ENCODE measurements at regions not wholly inside any gene's neighbourhood (a gene's known extent, or its start where the extent isn't known, plus 50 kb on each side); places are given as distances from the start of the nearest gene placed in this dataset.
"Not testable (repeated sequence)": the region's sequence is repeated elsewhere in the genome, so short reads cannot be mapped to it uniquely, and the experiment has no call there.

GRCh38 chr7:66413379-66414114 lies 208.4 kb downstream of the TPST1 start:
- peak; percentile 82 for DNase-seq

DNA sequence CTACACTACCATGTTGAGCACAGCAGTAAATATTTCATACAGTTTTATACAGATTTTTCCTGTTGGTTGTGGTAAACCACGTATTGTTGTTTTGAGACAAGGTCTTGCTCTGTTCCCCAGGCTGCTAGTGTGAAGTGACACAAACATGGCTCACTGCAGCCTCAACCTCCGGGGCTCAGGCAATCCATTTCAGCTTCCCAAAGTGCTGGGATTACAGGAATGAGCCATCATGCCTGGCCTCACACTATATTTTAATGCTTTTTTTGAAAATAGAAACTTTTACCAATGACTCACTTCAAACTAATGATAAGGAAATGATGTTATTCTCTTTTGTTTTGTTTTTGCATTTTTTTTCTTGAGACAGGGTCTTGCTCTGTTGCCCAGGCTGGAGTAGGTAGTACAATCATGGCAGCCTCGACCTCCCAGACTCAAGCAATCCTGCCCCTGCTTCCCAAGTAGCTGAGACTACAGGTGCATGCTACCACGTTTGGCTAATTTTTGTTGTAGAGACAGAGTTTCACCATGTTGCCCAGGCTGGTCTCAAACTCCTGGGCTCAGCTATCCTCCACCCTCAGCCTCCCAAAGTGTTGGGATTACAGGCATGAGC lies 210.6 kb downstream of the TPST1 start:
- no peak for DNase-seq

DNA sequence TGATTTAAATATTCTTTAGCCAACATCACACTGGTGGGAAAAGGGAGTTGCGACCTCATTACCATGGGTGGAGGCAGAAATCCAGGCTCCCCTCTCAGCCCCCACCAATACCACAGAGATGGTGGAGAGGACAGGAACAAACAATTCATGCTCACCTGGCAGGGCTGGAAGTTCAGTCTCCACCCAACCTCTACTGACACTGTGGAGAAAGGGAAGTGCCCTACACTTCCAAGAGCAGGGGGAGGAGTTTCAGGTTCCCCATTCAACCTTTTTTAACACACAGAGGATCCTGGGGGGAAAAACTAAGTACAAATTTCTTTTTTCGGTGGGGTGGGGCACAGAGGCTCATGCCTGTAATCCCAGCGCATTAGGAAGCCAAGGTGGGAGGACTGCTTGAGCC lies 210.1 kb upstream of the KCTD7 start:
- no peak for DNase-seq

GRCh38 chr7:66419210-66419609 lies 209.5 kb upstream of the KCTD7 start:
- no peak for DNase-seq

GRCh38 chr7:66421830-66422475 lies 206.7 kb upstream of the KCTD7 start:
- no peak for DNase-seq

- DNase-seq = no peak
Measured at GRCh38 chr7:66423729-66424128, 205.0 kb upstream of the KCTD7 start.

DNA sequence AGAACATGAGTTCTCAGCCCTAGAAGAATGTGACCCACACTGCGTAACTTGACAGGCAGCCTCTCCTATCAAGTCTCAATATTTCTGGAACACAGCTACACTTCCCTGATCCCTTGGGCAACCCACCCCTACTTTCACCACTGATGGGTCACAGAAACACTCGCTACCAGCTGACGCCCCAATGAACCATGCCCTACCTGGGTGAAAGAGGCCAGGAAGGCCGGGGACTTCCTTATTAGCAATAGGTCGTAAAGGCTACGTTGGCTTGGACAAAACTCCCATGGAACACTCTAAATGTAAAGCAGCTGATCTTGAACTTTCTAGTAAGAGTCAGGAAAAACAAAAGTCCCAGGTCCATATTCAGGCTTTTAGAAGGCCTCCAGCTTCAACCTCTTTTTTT lies 202.3 kb upstream of the KCTD7 start:
- no peak for DNase-seq

DNA sequence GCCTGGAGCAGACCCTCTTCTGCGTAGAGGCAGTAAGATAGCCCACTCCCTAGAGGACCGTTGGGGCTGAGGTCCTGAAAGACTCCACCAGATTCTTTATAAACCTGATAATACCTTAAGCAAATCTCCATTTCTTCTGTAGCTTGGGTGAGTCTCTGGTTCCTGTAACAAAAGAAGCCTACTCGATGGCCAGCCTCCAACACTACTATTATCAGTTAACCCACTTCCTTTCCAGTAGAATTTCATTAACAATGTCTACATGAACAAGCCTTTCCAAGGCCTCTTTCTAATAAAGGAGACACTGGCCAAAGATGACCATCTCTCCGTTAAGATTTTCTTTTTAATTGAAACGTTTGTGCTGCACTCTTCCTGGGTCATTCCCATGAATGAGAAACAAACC lies 201.7 kb upstream of the KCTD7 start:
- DNase-seq = no peak

GRCh38 chr7:66427956-66428355 lies 200.7 kb upstream of the KCTD7 start:
- DNase-seq = no peak

DNA sequence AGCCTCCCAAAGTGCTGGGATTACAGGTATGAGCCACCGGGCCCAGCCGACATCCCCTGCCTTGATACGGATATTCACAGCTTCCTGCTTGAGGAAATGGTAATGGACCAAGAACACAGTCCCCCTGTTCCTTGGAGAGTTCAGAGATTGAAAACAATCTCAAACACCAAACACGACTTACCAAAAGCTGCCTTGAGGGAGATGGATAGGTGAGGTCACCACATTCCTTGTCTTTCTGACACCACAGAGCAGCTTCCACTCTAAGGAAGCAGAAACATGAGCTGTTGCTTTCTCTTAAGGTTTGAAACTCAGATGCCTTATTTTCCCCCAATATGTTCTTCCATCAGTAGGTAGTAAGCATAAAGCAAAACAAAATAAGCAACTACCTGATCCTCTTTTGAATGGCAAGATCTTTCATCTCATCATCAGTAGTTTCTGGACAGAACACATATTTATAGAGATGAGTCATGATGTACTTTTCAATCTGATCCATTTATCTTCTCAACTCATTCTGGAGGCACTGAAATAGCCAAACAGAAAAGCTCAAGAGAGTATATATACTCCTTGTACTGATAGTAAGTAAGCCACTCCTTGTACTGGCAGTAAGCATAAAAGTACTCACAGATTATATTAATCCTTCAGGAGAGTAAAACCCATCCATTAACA lies 199.1 kb upstream of the KCTD7 start:
- no peak for DNase-seq

GRCh38 chr7:66430164-66430545 lies 198.5 kb upstream of the KCTD7 start:
- no peak for DNase-seq

DNA sequence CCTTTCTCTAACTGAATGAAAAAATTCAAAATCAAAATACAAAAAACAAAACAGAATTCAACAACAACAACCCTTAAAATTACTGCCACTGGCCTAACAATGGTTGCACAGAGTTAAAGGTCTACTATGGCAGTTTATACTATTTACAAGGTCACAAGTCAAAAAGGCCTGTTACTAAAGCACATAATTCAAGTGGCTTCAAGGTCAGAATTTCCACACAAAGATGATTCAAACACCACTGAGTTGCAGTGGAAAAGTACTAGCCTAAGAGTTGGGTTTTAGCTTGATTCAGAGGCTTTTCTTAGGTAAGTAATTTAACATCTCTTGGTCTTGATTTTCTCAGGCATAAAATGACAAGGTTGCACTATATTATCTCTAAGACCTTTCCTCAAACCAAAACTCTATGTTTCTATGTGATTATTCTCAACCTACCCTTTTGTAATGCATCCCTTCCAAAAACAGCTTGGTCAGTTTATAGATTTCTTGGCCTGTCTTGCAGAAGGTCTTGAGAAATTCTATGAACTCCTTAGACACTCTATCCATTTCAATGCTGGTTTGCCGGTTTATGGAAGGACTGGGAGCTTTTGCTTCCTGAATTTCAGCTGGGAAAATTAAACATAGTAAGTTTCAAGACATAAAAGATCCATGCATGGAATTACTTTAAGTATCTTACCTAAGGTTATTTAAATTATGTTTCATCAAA lies 189.8 kb upstream of the KCTD7 start:
- not testable (repeated sequence) for DNase-seq

GRCh38 chr7:66442385-66442784 lies 186.3 kb upstream of the KCTD7 start:
- DNase-seq = no peak

- DNase-seq = no peak
Measured at GRCh38 chr7:66443946-66444345, 184.7 kb upstream of the KCTD7 start.

DNA sequence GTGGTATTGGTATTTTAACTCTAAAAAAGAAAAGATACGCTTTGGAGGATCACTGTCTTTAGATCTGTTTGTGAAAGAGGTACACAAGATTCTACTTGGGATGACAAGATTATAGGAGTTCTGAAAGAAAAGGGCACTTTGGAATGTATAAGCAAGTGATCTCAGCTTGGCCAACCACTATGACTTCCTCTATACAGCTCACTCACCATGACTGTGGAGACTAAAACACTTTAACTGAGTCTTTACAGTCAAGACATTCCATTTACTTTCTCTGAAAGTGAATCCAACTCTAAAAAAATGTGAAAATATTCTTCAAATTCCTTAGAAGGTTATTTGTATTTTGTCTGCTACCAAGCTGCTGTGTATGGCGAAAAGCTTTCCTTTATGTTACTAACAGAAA lies 181.7 kb upstream of the KCTD7 start:
- not testable (repeated sequence) for DNase-seq

DNA sequence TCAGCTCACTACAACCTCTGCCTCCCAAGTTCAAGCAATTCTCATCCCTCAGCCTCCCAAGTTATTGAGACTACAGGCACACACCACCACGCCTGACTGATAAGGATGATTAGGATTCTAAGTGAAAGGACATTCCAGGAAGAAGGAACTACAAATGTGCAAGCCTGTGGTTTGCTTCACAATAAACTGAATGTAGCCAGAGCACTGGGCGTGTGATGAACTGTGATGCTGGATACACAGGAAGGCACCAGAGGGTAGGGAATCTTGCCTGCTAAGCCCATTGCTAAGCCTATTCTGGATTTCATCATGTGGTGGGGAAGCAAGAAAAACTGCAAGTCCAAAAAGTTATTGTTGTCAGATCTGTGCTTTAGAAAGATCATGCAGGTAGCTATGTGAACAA lies 177.9 kb upstream of the KCTD7 start:
- not testable (repeated sequence) for DNase-seq

DNA sequence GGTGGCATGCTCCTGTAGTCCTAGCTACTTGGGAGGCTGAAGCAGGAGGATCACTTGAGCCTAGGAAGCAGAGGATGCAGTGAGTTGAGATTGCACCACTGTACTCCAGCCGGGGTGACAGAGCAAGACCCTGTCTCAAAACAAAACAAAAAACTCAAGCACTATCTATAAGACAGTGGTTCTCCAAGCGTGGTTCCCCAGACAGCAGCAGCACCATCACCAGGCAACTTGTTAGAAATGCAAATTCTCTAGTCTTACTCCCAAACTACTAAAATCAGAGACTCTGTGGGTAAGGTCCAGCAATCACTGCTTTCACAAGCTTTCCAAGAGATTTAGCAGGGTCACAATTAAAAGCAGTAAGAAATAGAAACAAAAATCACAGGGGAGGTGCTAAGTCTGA lies 177.0 kb upstream of the KCTD7 start:
- DNase-seq = not testable (repeated sequence)

DNA sequence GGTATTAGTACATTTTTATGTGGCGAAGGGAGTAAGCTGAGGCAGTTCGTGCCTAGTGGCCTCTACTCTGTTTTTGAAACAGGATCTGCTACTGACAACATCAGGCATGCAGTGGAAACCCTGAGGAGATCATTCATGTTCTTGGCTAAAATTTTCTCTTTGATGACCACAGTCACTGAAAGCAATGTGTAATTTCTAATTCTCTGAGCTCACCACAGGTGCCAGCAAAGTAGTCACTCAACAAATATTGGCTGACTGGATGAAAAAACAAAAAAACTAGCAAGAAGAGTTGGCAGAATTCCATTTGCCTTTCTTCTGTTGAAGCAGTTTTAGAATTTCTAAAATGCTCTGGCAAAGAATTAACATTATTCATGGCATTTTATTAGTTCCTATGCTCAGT lies 176.5 kb upstream of the KCTD7 start:
- no peak for DNase-seq

DNA sequence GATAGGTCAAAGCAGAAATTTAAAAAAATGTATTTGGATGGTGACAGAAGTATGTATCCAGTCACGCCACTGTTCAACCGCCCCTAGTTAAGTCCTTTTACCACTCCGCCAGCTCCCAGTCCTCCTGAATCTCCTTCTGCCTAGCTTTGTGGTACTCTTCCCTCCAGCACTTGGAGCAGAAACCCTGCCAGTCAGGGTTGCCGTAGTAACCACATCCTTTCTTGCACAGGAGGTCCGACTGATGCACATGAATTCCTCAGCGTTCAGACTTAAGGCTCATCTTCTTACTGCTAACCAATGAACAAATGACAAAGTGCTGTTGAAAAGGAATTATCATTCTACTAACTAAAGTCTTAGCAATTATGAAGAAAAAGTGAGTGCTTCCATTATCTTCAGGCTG lies 175.3 kb upstream of the KCTD7 start:
- DNase-seq = no peak

DNA sequence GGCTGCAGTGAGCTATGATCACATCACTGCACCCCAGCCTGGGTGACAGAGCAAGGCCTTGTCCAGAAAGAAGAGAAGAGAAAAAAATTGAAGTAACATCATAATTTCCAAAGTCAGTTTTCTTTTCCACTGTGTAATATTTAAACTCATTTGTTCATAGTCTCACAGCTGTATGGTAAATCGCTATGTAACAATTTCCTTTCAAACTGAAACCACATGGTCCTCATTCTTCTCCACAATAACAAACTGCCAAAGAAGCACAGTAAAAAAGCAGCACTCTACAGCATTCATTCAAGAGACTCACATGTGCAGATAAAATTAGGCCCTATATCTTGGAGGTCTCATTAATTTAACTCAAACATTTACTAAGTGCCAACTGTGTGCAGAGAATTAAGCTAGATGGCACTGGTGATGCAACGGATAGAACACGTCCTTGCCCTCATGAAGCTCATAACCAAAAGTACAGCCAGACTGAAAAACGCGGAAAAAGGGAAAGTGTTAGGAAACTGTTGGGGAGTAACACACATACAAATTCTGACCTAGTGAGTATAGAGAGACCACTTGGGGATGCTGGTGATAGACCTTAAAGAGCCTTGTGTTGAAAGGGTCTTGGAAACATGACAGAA lies 174.0 kb upstream of the KCTD7 start:
- no peak for DNase-seq

GRCh38 chr7:66455432-66455831 lies 173.2 kb upstream of the KCTD7 start:
- DNase-seq = not testable (repeated sequence)

DNA sequence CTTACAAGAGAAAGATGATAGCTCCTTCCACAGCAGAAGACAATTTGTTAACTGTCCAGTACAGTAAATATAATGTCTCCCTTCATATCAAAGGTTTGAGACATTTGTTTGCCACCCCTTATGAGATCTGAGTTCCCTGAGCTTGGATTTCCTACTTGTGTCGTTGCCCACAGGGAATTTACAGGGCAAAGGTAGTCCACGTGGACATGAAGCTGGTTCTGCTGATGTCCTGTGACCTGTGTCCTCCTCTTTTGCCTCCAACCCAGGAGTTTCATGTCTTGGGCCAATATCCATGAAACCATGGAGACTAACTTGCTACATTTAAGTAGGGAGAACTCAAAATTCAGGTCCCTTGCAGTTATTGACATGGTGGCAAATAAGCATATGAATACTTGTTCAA lies 172.2 kb upstream of the KCTD7 start:
- not testable (repeated sequence) for DNase-seq

GRCh38 chr7:66458991-66459390 lies 169.7 kb upstream of the KCTD7 start:
- DNase-seq = not testable (repeated sequence)

All from COR-L47 (cell line).